Mesendoderm (in vitro differentiated cells): ENCODE measurements at regions not wholly inside any gene's neighbourhood (a gene's known extent, or its start where the extent isn't known, plus 50 kb on each side); places are given as distances from the start of the nearest gene placed in this dataset.

Experiments used
- DNase-seq: peaks from one replicate; pipeline ENCODE4 v3.0.0; 2013
- H2AK5ac ChIP-seq: 2 replicates; pipeline ENCODE4 v1.6.1; 2013; ENCODE audit warnings: low read length, inconsistent platforms
- H2BK120ac ChIP-seq: 2 replicates; pipeline ENCODE4 v1.6.1; 2013; ENCODE audit warnings: low read depth, mild to moderate bottlenecking, low read length, moderate library complexity, mixed read lengths
- H2BK15ac ChIP-seq: replicated peaks from 2 replicates; pipeline ENCODE4 v1.6.1; 2013; ENCODE audit warnings: low read depth, mild to moderate bottlenecking, moderate library complexity
- H2BK5ac ChIP-seq: 2 replicates; pipeline ENCODE4 v1.6.1; 2013; ENCODE audit warnings: low read length, inconsistent platforms
- H3K18ac ChIP-seq: 2 replicates; pipeline ENCODE4 v1.6.1; 2013; ENCODE audit warnings: mild to moderate bottlenecking, low read length, mixed read lengths
- H3K23ac ChIP-seq: one replicate; pipeline ENCODE4 v1.6.1; 2013; ENCODE audit warnings: low read length
- H3K27ac ChIP-seq: 2 replicates; pipeline ENCODE4 v1.5.1; 2013; ENCODE audit warnings: low read depth, mild to moderate bottlenecking, inconsistent platforms, low read length, moderate library complexity
- H3K27me3 ChIP-seq: 2 replicates; pipeline ENCODE4 v1.6.1; 2013; ENCODE audit warnings: low read length, control low read depth, mild to moderate bottlenecking, inconsistent platforms; ENCODE audit not compliant: insufficient read depth, poor library complexity
- H3K36me3 ChIP-seq: 2 replicates; pipeline ENCODE4 v1.6.1; 2013; ENCODE audit warnings: low read length, inconsistent platforms; ENCODE audit not compliant: control insufficient read depth, insufficient read depth
- H3K4ac ChIP-seq: one replicate; pipeline ENCODE4 v1.6.1; 2013; ENCODE audit warnings: low read depth, mild to moderate bottlenecking, low read length, moderate library complexity
- H3K4me1 ChIP-seq: 2 replicates; pipeline ENCODE4 v1.6.1; 2013; ENCODE audit warnings: low read depth, low read length, inconsistent platforms; ENCODE audit not compliant: control insufficient read depth
- H3K4me2 ChIP-seq: 2 replicates; pipeline ENCODE4 v1.6.1; 2013; ENCODE audit warnings: low read length
- H3K4me3 ChIP-seq: 2 replicates; pipeline ENCODE4 v1.5.1; 2013; ENCODE audit warnings: mild to moderate bottlenecking, low read length
- H3K56ac ChIP-seq: one replicate; pipeline ENCODE4 v1.6.1; 2013; ENCODE audit warnings: low read length
- H3K79me1 ChIP-seq: 2 replicates; pipeline ENCODE4 v1.6.1; 2013; ENCODE audit warnings: low read length, inconsistent platforms
- H3K79me2 ChIP-seq: 2 replicates; pipeline ENCODE4 v1.6.1; 2013; ENCODE audit warnings: mild to moderate bottlenecking, low read length; ENCODE audit not compliant: control insufficient read depth, insufficient read depth
- H3K9ac ChIP-seq: 2 replicates; pipeline ENCODE4 v1.6.1; 2013; ENCODE audit warnings: low read length, inconsistent platforms
- H4K5ac ChIP-seq: one replicate; pipeline ENCODE4 v1.6.1; 2013; ENCODE audit warnings: low read length
- H4K8ac ChIP-seq: one replicate; pipeline ENCODE4 v1.6.1; 2013; ENCODE audit warnings: low read depth, mild to moderate bottlenecking, control low read depth, low read length, moderate library complexity
- WGBS: extraction: QIAGEN DNeasy Blood & Tissue Kit; methylation state at CpG from one replicate; pipeline ENCODE4 v1.1.7; 2013; ENCODE audit warnings: low lambda C conversion rate, missing lambda C conversion rate; ENCODE audit not compliant: insufficient coverage; ENCODE audit errors: extremely low coverage; 5-methylcytosine and 5-hydroxymethylcytosine counted together

GRCh38 chr1:221887758-221888157 is 145.9 kb upstream of the DUSP10 start:
- no peaks in the 10 kb centered on the region for H3K36me3 ChIP-seq
- no peak for DNase-seq
- H3K18ac ChIP-seq, result no peak overlapping the region
- no peak overlapping the region for H3K9ac ChIP-seq
- no peak overlapping the region for H3K4ac ChIP-seq
- H3K56ac ChIP-seq, result no peak overlapping the region
- no peaks in the 10 kb centered on the region for H3K79me2 ChIP-seq
- no peak overlapping the region for H4K5ac ChIP-seq
- H2BK5ac ChIP-seq, result no peak overlapping the region
- no peaks in the 10 kb centered on the region for H3K79me1 ChIP-seq
- no peak overlapping the region for H3K23ac ChIP-seq
- H2BK15ac ChIP-seq, result no peak overlapping the region
- no peak overlapping the region for H3K27ac ChIP-seq
- H2AK5ac ChIP-seq, result no peak overlapping the region
- no peaks in the 10 kb centered on the region for H3K4me1 ChIP-seq
- H3K27me3 ChIP-seq, result no peaks in the 10 kb centered on the region
- H3K4me3 ChIP-seq, result no peak overlapping the region
- no peak overlapping the region for H4K8ac ChIP-seq
- H2BK120ac ChIP-seq, result no peak overlapping the region
- WGBS, result no CpG with 5 or more reads among the region's 2 CpGs
- H3K4me2 ChIP-seq, result no peak overlapping the region

GRCh38 chr1:221887415-221887746 is 145.5 kb upstream of the DUSP10 start:
- WGBS, result no CpG with 5 or more reads among the region's 3 CpGs

GRCh38 chr1:221886743-221887414 is 145.0 kb upstream of the DUSP10 start:
- no peak overlapping the region for H2BK15ac ChIP-seq
- DNase-seq, result peak; percentile 92
- no peak overlapping the region for H3K27ac ChIP-seq
- H3K4me1 ChIP-seq, result no peaks in the 10 kb centered on the region
- H3K4me2 ChIP-seq, result no peak overlapping the region
- no peak overlapping the region for H3K56ac ChIP-seq
- H3K23ac ChIP-seq, result no peak overlapping the region
- H4K8ac ChIP-seq, result no peak overlapping the region
- H3K18ac ChIP-seq, result peak overlapping the region; percentile 0
- H3K4ac ChIP-seq, result peak overlapping the region; percentile 9
- H3K79me1 ChIP-seq, result no peaks in the 10 kb centered on the region
- H2BK120ac ChIP-seq, result no peak overlapping the region
- no peak overlapping the region for H4K5ac ChIP-seq
- H3K27me3 ChIP-seq, result no peaks in the 10 kb centered on the region
- H2AK5ac ChIP-seq, result no peak overlapping the region
- WGBS, result no CpG with 5 or more reads among the region's 7 CpGs
- H3K4me3 ChIP-seq, result no peak overlapping the region
- H3K36me3 ChIP-seq, result no peaks in the 10 kb centered on the region
- H2BK5ac ChIP-seq, result no peak overlapping the region
- no peak overlapping the region for H3K9ac ChIP-seq
- no peaks in the 10 kb centered on the region for H3K79me2 ChIP-seq

More at GRCh38 chr1:221887415-221887746, 145.5 kb upstream of the DUSP10 start:
- no peak overlapping the region for H2BK5ac ChIP-seq
- H2BK15ac ChIP-seq, result no peak overlapping the region
- H3K18ac ChIP-seq, result no peak overlapping the region
- H3K79me1 ChIP-seq, result no peaks in the 10 kb centered on the region
- DNase-seq, result no peak
- H3K4me1 ChIP-seq, result no peaks in the 10 kb centered on the region
- no peaks in the 10 kb centered on the region for H3K79me2 ChIP-seq
- H2AK5ac ChIP-seq, result no peak overlapping the region
- H3K36me3 ChIP-seq, result no peaks in the 10 kb centered on the region
- no peak overlapping the region for H3K9ac ChIP-seq
- no peak overlapping the region for H4K8ac ChIP-seq
- H3K27ac ChIP-seq, result no peak overlapping the region
- no peak overlapping the region for H3K4me3 ChIP-seq
- no peak overlapping the region for H4K5ac ChIP-seq
- H3K56ac ChIP-seq, result no peak overlapping the region
- H3K27me3 ChIP-seq, result no peaks in the 10 kb centered on the region
- no peak overlapping the region for H2BK120ac ChIP-seq
- H3K4me2 ChIP-seq, result no peak overlapping the region
- H3K23ac ChIP-seq, result no peak overlapping the region
- H3K4ac ChIP-seq, result no peak overlapping the region

GRCh38 chr1:221886311-221886710 is 144.4 kb upstream of the DUSP10 start:
- no peak overlapping the region for H2BK15ac ChIP-seq
- no peak for DNase-seq
- no peak overlapping the region for H4K5ac ChIP-seq
- no peaks in the 10 kb centered on the region for H3K79me2 ChIP-seq
- no peak overlapping the region for H3K56ac ChIP-seq
- no peak overlapping the region for H3K9ac ChIP-seq
- H4K8ac ChIP-seq, result no peak overlapping the region
- H2BK120ac ChIP-seq, result no peak overlapping the region
- no peaks in the 10 kb centered on the region for H3K36me3 ChIP-seq
- WGBS, result 100% methylated on average over 1 of the region's 2 CpGs
- no peak overlapping the region for H3K27ac ChIP-seq
- H3K23ac ChIP-seq, result no peak overlapping the region
- no peak overlapping the region for H3K4me2 ChIP-seq
- H2BK5ac ChIP-seq, result no peak overlapping the region
- no peak overlapping the region for H3K4me3 ChIP-seq
- H2AK5ac ChIP-seq, result no peak overlapping the region
- no peak overlapping the region for H3K4ac ChIP-seq
- H3K4me1 ChIP-seq, result no peaks in the 10 kb centered on the region
- no peaks in the 10 kb centered on the region for H3K27me3 ChIP-seq
- no peaks in the 10 kb centered on the region for H3K79me1 ChIP-seq
- no peak overlapping the region for H3K18ac ChIP-seq

- no peak overlapping the region for H3K4me2 ChIP-seq
- no peak overlapping the region for H3K4me3 ChIP-seq
- H3K18ac ChIP-seq, result no peak overlapping the region
- no peak overlapping the region for H3K56ac ChIP-seq
- H3K79me1 ChIP-seq, result no peaks in the 10 kb centered on the region
- no peaks in the 10 kb centered on the region for H3K36me3 ChIP-seq
- no peak overlapping the region for H2BK5ac ChIP-seq
- no peaks in the 10 kb centered on the region for H3K27me3 ChIP-seq
- H4K5ac ChIP-seq, result no peak overlapping the region
- no peaks in the 10 kb centered on the region for H3K4me1 ChIP-seq
- DNase-seq, result no peak
- H2AK5ac ChIP-seq, result no peak overlapping the region
- no peak overlapping the region for H2BK15ac ChIP-seq
- no peak overlapping the region for H4K8ac ChIP-seq
- H2BK120ac ChIP-seq, result no peak overlapping the region
- no peaks in the 10 kb centered on the region for H3K79me2 ChIP-seq
- H3K27ac ChIP-seq, result no peak overlapping the region
- no peak overlapping the region for H3K23ac ChIP-seq
- no CpG with 5 or more reads among the region's 3 CpGs for WGBS
- no peak overlapping the region for H3K9ac ChIP-seq
- no peak overlapping the region for H3K4ac ChIP-seq
Measured at GRCh38 chr1:221884821-221885220, 142.9 kb upstream of the DUSP10 start.
